BE2C (cell line): ENCODE measurements at regions not wholly inside any gene's neighbourhood (a gene's known extent, or its start where the extent isn't known, plus 50 kb on each side); places are given as distances from the start of the nearest gene placed in this dataset.

Source experiments
- DNase-seq: peaks from one replicate; pipeline ENCODE4 v3.0.0-alpha.2; 2020
- H3K27me3 ChIP-seq: fragments of 250-450 bp; sonication (Bioruptor Pico); 2 replicates; pipeline ENCODE4 v1.5.1; 2020; ENCODE audit warnings: mild to moderate bottlenecking
- H3K36me3 ChIP-seq: fragments of 250-450 bp; sonication (Bioruptor Pico); 2 replicates; pipeline ENCODE4 v1.5.1; 2020; ENCODE audit warnings: mild to moderate bottlenecking
- H3K4me1 ChIP-seq: fragments of 250-450 bp; sonication (Bioruptor Pico); 2 replicates; pipeline ENCODE4 v1.5.1; 2020
- H3K4me3 ChIP-seq: 2 replicates; pipeline ENCODE4 v1.5.1; 2011; ENCODE audit warnings: low read depth, low read length
- H3K9me3 ChIP-seq: fragments of 250-450 bp; sonication (Bioruptor Pico); 2 replicates; pipeline ENCODE4 v1.5.1; 2020
- TF ChIP-seq, protein P1 (sequence below): IDR thresholded peaks from 2 replicates; pipeline ENCODE4 v1.5.1; 2012; ENCODE audit warnings: mild to moderate bottlenecking, low read depth, low read length

DNA sequence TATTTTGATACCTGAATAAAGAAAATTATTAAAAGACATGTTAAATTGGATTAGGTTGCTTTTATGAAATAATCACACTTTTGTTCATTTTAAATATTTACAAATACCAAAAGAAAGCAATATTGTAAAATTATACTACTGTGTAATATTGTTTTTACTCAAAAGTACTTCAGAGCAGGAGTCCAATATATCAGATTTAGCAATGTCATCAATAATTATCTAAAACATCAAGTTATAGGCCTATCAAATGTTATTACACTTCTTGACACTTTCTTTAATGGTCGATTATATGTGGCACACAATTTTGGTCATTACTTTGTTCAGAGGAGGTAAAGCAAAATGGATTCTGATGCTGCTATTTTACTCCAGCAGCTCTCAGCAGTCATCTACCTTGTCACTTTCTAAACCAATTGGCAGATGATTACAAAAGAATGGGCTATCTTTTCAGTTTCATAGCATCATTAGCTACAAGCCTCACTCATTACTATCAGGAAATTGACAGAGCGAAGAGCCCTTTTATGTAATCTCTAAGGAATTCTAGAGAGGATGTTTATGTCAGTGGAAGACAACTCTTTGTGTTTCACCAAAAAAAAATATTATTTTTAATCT, 318.6 kb downstream of the PLOD2 start:
- TF ChIP-seq, protein P1, sequence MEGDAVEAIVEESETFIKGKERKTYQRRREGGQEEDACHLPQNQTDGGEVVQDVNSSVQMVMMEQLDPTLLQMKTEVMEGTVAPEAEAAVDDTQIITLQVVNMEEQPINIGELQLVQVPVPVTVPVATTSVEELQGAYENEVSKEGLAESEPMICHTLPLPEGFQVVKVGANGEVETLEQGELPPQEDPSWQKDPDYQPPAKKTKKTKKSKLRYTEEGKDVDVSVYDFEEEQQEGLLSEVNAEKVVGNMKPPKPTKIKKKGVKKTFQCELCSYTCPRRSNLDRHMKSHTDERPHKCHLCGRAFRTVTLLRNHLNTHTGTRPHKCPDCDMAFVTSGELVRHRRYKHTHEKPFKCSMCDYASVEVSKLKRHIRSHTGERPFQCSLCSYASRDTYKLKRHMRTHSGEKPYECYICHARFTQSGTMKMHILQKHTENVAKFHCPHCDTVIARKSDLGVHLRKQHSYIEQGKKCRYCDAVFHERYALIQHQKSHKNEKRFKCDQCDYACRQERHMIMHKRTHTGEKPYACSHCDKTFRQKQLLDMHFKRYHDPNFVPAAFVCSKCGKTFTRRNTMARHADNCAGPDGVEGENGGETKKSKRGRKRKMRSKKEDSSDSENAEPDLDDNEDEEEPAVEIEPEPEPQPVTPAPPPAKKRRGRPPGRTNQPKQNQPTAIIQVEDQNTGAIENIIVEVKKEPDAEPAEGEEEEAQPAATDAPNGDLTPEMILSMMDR: no peak
- H3K36me3 ChIP-seq: no peaks in the 10 kb centered on the region
- no peak overlapping the region for H3K4me3 ChIP-seq
- H3K27me3 ChIP-seq: no peaks in the 10 kb centered on the region
- H3K4me1 ChIP-seq: no peaks in the 10 kb centered on the region
- no peak for DNase-seq
- H3K9me3 ChIP-seq: no peaks in the 10 kb centered on the region

DNA sequence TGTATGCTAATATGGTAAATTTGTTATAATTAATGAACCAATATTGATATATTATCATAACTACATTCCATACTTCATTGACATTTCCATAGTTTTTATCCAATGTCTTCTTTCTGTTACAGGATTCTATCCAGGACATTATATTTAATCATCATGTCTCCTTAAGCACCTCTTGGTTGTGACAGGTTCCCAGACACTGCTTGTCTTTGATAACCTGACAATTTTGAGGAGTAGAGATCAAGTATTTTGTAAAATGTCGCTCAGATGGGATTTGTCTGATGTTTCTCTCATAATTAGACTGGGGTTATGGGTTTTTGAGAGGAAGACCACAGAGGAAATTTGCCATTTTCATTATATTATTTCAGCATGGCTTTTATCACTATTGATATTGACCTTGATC, 317.4 kb downstream of the PLOD2 start:
- H3K36me3 ChIP-seq: no peaks in the 10 kb centered on the region
- TF ChIP-seq, protein P1: no peak
- no peaks in the 10 kb centered on the region for H3K4me1 ChIP-seq
- H3K4me3 ChIP-seq: no peak overlapping the region
- H3K27me3 ChIP-seq: no peaks in the 10 kb centered on the region
- DNase-seq: no peak
- no peaks in the 10 kb centered on the region for H3K9me3 ChIP-seq

GRCh38 chr3:145849115-145849514, 311.9 kb downstream of the PLOD2 start:
- Histone ChIP-seq H3K36me3 (no peaks in the 10 kb centered on the region), H3K4me3 (no peak overlapping the region), H3K27me3 (no peaks in the 10 kb centered on the region), H3K4me1 (no peaks in the 10 kb centered on the region), H3K9me3 (no peaks in the 10 kb centered on the region; the same call in 1 of the 2 replicates)
- TF ChIP-seq, protein P1: no peak
- DNase-seq: no peak

- H3K9me3 ChIP-seq: no peaks in the 10 kb centered on the region; the same call in 1 of the 2 replicates
- no peak for DNase-seq
- H3K36me3 ChIP-seq: no peaks in the 10 kb centered on the region
- no peaks in the 10 kb centered on the region for H3K4me1 ChIP-seq
- TF ChIP-seq, protein P1: no peak
- H3K27me3 ChIP-seq: no peaks in the 10 kb centered on the region
- H3K4me3 ChIP-seq: no peak overlapping the region
Measured at GRCh38 chr3:145854499-145854898, 306.5 kb downstream of the PLOD2 start.

- TF ChIP-seq, protein P1: no peak
- Histone ChIP-seq H3K4me3 (no peak overlapping the region), H3K4me1 (no peaks in the 10 kb centered on the region), H3K9me3 (no peaks in the 10 kb centered on the region), H3K36me3 (no peaks in the 10 kb centered on the region), H3K27me3 (no peaks in the 10 kb centered on the region)
- DNase-seq: no peak
Measured at GRCh38 chr3:145857956-145858355, 303.0 kb downstream of the PLOD2 start.

- TF ChIP-seq, protein P1: no peak
- no peaks in the 10 kb centered on the region for H3K27me3 ChIP-seq
- H3K36me3 ChIP-seq: no peaks in the 10 kb centered on the region
- no peaks in the 10 kb centered on the region for H3K4me1 ChIP-seq
- H3K4me3 ChIP-seq: no peak overlapping the region
- no peak for DNase-seq
- no peaks in the 10 kb centered on the region for H3K9me3 ChIP-seq
Measured at GRCh38 chr3:145864336-145864735, 296.6 kb downstream of the PLOD2 start.
